ENCODE measurements at regions not wholly inside any gene's neighbourhood (a gene's known extent, or its start where the extent isn't known, plus 50 kb on each side); places are given as distances from the start of the nearest gene placed in this dataset.

DNA sequence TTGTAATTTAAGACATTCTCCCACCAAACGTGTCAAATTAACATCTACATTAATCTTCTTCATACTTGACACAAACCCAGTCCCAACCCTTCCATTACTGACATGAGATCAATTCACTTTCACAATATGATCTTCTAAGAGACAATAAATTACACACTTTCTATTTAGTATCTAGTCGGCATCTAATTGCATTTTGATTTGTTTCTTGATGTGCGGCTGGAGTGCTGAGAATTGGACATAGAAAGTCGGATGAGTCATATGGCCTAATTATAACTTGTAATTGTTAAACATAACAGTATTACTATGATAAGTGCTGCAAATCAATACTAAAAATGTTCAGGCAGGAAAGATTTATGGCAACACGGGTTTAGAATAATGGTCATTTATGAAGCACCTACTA lies 78.4 kb upstream of the RORA start:
- Mint-ChIP-seq H3K27ac (no peak overlapping the region), H3K36me3 (ENCODE audit: low read depth) (no peaks in the 10 kb centered on the region), H3K9me3 (ENCODE audit: low read depth) (no peaks in the 10 kb centered on the region), H3K27me3 (peaks cover 11% of the 10 kb centered on the region), H3K4me3 (no peak overlapping the region), H3K4me1 (no peaks in the 10 kb centered on the region)
- no peak for ATAC-seq
- intact Hi-C loops (cut with DNase I, micrococcal nuclease) = no loop called here
- POLR2A ChIA-PET = no interaction called here
- no peak for DNase-seq
- CTCF ChIA-PET = no interaction called here

DNA sequence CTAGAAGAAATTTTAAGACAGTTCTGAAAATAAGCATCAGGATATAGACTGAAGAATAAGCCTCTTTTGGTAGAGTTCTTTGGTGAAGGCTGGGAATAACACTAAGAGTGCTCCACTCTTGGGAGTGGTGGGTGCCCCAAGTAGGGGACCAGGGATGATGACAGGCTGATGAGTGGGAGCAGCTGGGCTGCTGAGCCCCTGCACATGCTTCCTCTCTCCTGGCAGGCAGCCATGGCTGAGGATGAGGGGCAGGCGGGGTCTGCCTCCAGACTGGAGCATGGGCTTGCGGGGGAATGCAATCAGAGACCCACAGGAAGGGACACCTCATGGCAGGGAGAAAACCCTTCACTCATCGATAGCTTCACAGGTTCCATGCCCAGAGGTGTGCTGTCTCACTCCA lies 72.6 kb upstream of the RORA start:
- intact Hi-C loops (cut with DNase I, micrococcal nuclease) = no loop called here
- H3K27ac Mint-ChIP-seq = no peak overlapping the region
- CTCF ChIA-PET = no interaction called here

DNA sequence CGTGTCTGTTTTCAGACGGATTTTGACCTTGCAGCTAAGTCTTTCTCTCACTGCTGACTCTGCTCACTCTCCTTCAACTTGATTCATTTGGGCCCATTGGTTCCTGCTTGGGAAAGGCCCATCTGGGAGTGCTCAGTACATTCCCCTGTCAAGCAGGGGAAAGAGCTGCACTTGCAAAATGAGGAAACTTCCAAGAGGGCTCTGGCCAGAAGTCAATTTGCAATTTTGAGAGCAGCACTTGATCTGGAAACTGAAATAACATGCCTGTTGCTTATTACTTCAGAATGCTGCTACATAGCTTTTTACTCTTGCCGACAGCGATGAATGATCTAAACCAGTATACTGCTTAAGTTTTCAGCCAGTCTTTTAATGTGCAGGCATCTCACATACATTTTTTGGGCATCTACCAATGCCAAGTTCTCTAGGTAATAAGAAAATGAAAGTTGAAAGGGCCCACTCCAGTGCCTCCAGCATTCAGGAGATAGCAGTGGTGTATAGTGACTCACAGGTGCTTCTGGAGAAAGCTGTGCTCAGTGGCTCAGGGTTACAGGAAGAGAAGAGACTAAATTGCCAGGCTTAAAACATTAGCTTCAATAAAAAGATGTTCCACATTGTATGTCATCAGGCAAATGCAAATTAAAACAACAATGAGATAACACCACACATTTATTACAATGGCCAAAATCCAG lies 70.1 kb upstream of the RORA start:
- no peaks in the 10 kb centered on the region for H3K4me1 Mint-ChIP-seq
- intact Hi-C loops (cut with DNase I, micrococcal nuclease) = no loop called here
- ChIA-PET CTCF (no interaction called here), POLR2A (no interaction called here)
- ATAC-seq (no peak), DNase-seq (no peak)
- H3K4me3 Mint-ChIP-seq = no peak overlapping the region
- no peak overlapping the region for H3K27ac Mint-ChIP-seq
- H3K36me3 Mint-ChIP-seq (ENCODE audit: low read depth) = no peaks in the 10 kb centered on the region
- H3K27me3 Mint-ChIP-seq = peaks cover 9% of the 10 kb centered on the region
- no peaks in the 10 kb centered on the region for H3K9me3 Mint-ChIP-seq (ENCODE audit: low read depth)

More for the DNA sequence above, 72.6 kb upstream of the RORA start:
- ATAC-seq (no peak), DNase-seq (no peak)
- POLR2A ChIA-PET = no interaction called here
- peaks cover 12% of the 10 kb centered on the region for H3K27me3 Mint-ChIP-seq
- H3K4me1 Mint-ChIP-seq = no peaks in the 10 kb centered on the region
- H3K9me3 Mint-ChIP-seq (ENCODE audit: low read depth) = no peaks in the 10 kb centered on the region
- H3K4me3 Mint-ChIP-seq = no peak overlapping the region
- H3K36me3 Mint-ChIP-seq (ENCODE audit: low read depth) = no peaks in the 10 kb centered on the region

DNA sequence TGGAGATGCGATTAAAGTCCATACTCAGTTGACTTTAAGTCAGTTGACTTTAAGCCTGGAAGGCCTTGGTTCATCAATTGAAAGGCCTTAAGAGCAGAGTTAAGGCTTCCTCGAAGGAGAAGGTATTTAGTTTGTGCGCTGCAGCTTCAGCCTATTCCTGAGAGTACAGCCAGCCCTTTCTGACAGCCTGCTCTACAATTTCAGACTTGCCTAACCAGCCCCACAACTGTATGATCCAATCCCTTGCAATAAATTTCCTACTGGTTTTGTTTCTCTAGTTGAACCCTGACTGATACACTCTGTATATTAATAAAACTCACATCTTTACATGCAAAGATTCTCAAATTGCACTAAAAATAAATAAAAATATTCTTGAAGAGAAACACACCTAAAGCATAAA lies 66.1 kb upstream of the RORA start:
- intact Hi-C loops (cut with DNase I, micrococcal nuclease) = no loop called here
- POLR2A ChIA-PET = no interaction called here
- DNase-seq (no peak), ATAC-seq (no peak)
- H3K9me3 Mint-ChIP-seq (ENCODE audit: low read depth) = no peaks in the 10 kb centered on the region
- peaks cover 11% of the 10 kb centered on the region for H3K27me3 Mint-ChIP-seq
- CTCF ChIA-PET = interaction anchor here (0.8 kb wide), 1 partner anchor 9 kb away, joined by 3 read pairs; no protein-coding TSS in a partner anchor
- H3K27ac Mint-ChIP-seq = no peak overlapping the region
- H3K36me3 Mint-ChIP-seq (ENCODE audit: low read depth) = no peaks in the 10 kb centered on the region
- H3K4me1 Mint-ChIP-seq = no peaks in the 10 kb centered on the region
- H3K4me3 Mint-ChIP-seq = no peak overlapping the region

DNA sequence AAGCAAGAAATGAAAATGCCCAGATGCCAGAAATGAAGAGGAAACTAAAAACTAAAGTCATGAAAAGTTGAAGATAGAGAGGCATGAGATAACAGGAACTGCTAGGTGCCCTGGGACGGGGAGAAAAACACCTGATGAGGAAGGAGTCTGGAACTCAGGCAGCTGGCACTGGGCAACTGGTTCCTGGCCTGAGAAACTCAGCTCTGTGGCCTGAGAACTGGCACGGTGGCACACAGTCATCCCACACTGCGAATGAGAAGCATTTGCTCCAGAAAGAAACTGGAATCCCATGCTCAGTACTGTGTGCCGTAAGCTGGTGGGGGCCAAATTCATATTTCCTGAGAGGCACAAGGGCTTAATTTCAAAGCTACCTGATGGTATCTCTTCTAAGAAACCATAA lies 53.6 kb upstream of the RORA start:
- H3K27ac Mint-ChIP-seq = no peak overlapping the region
- DNase-seq (no peak), ATAC-seq (no peak)
- H3K36me3 Mint-ChIP-seq (ENCODE audit: low read depth) = no peaks in the 10 kb centered on the region
- ChIA-PET POLR2A (no interaction called here), CTCF (interaction anchor here (0.5 to 1.5 kb wide), 3 partner anchors 65 to 552 kb away, joined by 3 to 4 read pairs (median 3); no protein-coding TSS in a partner anchor)
- H3K4me3 Mint-ChIP-seq = no peak overlapping the region
- no peaks in the 10 kb centered on the region for H3K4me1 Mint-ChIP-seq
- intact Hi-C loops (cut with DNase I, micrococcal nuclease) = no loop called here
- no peaks in the 10 kb centered on the region for H3K9me3 Mint-ChIP-seq (ENCODE audit: low read depth)
- H3K27me3 Mint-ChIP-seq = peaks cover 24% of the 10 kb centered on the region

DNA sequence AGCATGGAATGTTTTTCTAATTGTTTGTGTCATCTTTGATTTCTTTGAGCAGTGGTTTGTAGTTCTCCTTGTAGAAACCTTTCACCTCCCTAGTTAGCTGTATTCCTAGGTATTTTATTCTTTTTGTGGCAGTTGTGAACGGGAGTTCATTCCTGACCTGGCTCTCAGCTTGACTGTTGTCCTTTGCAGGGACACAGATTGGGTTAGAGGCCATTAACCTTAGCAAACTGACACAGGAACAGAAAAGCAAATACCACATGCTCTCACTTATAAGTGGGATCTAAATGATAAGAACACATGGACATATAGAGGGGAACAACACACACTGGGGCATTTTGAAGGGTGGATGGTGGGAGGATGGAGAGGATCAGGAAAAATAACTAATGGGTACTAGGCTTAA lies 52.2 kb upstream of the RORA start:
- CTCF ChIA-PET = no interaction called here
- DNase-seq (no peak), ATAC-seq (no peak)
- H3K36me3 Mint-ChIP-seq (ENCODE audit: low read depth) = no peaks in the 10 kb centered on the region
- intact Hi-C loops (cut with DNase I, micrococcal nuclease) = no loop called here
- POLR2A ChIA-PET = no interaction called here
- no peaks in the 10 kb centered on the region for H3K4me1 Mint-ChIP-seq
- H3K4me3 Mint-ChIP-seq = no peak overlapping the region
- H3K9me3 Mint-ChIP-seq (ENCODE audit: low read depth) = no peaks in the 10 kb centered on the region
- no peak overlapping the region for H3K27ac Mint-ChIP-seq
- H3K27me3 Mint-ChIP-seq = peaks cover 26% of the 10 kb centered on the region

Data from activated CD4-positive, alpha-beta T cell treated with anti-CD3 and anti-CD28 coated beads for 36 hours (primary cell).